Activated CD8-positive, alpha-beta T cell treated with anti-CD3 and anti-CD28 coated beads for 36 hours (primary cell): ENCODE measurements at regions not wholly inside any gene's neighbourhood (a gene's known extent, or its start where the extent isn't known, plus 50 kb on each side); places are given as distances from the start of the nearest gene placed in this dataset.

Source experiments
- ATAC-seq: fragments of 200-7000 bp; cut with Tn5 transposase; one replicate; pipeline ENCODE4 v1.10.0; 2021; ENCODE audit warnings: mild to moderate bottlenecking, moderate library complexity
- CTCF ChIA-PET: fragments of 350-600 bp; sonication (Branson Sonifier 250); formaldehyde crosslinking; loops from one replicate; lab custom pipeline; 2021; ENCODE audit warnings: antibody characterized with exemption; lab: Charles Lee
- POLR2A ChIA-PET: fragments of 350-600 bp; sonication (Branson Sonifier 250); formaldehyde crosslinking; loops from one replicate; lab custom pipeline; 2021; ENCODE audit warnings: antibody characterized with exemption; lab: Charles Lee
- DNase-seq: peaks from one replicate; pipeline ENCODE4 v3.0.0-alpha.2; 2020
- H3K27ac Mint-ChIP-seq: one replicate; pipeline ENCODE4 v1.8.0; 2021; ENCODE audit warnings: mild to moderate bottlenecking, mixed read lengths
- H3K27me3 Mint-ChIP-seq: one replicate; pipeline ENCODE4 v1.8.0; 2021; ENCODE audit warnings: mixed read lengths
- H3K36me3 Mint-ChIP-seq: one replicate; pipeline ENCODE4 v1.8.0; 2021; ENCODE audit warnings: low read depth, mixed read lengths
- H3K4me1 Mint-ChIP-seq: one replicate; pipeline ENCODE4 v1.8.0; 2021; ENCODE audit warnings: low read depth, mixed read lengths
- H3K4me3 Mint-ChIP-seq: one replicate; pipeline ENCODE4 v1.8.0; 2021; ENCODE audit warnings: mild to moderate bottlenecking, moderate library complexity, mixed read lengths
- H3K9me3 Mint-ChIP-seq: one replicate; pipeline ENCODE4 v1.8.0; 2021; ENCODE audit warnings: mixed read lengths
- intact Hi-C: fragments of 100-400 bp; cut with micrococcal nuclease; formaldehyde crosslinking; loops from one replicate; pipeline ENCODE4 v1.10.0; 2022
- TF ChIP-seq, protein P1 (sequence below): fragments of 200-600 bp; IDR thresholded peaks from one replicate; pipeline ENCODE4 v1.8.0; 2022; ENCODE audit warnings: antibody characterized with exemption, mild to moderate bottlenecking

DNA sequence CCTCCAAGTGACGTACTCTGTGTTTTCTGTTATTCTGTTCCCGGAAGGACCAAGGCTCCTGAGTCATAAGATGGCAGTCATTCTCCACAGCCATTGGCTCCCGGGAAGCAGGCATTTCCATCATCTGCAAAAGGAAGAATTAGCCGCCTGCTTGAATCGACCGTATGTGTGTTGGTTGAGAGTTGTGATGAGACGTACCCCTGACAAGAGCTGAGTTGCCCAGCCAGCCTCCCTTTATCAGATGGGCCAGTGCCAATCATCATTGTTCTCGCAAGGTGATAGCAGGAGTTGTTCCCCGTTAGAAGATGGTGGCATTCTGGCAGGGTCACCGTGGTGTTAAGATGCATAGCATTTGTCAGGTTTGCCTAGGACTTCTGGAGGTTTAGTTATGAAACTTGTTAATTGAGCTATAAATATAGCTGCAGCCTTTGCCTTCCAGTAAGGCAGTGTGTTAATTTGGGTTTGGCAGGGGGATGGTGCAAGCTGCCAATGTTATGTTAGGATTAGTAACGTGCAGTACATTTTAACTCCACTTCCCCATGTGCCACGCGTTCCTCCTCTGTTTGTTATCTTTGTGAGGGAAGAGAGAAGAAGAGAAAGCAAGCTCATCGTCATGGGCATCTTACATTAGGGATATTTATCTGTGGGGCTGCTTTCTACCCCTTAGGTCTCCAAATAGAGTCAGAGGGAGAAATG, 652.7 kb upstream of the FANCL start:
- no peak overlapping the region for H3K4me3 Mint-ChIP-seq
- peaks cover 1% of the 10 kb centered on the region for H3K27me3 Mint-ChIP-seq
- no peaks in the 10 kb centered on the region for H3K4me1 Mint-ChIP-seq

DNA sequence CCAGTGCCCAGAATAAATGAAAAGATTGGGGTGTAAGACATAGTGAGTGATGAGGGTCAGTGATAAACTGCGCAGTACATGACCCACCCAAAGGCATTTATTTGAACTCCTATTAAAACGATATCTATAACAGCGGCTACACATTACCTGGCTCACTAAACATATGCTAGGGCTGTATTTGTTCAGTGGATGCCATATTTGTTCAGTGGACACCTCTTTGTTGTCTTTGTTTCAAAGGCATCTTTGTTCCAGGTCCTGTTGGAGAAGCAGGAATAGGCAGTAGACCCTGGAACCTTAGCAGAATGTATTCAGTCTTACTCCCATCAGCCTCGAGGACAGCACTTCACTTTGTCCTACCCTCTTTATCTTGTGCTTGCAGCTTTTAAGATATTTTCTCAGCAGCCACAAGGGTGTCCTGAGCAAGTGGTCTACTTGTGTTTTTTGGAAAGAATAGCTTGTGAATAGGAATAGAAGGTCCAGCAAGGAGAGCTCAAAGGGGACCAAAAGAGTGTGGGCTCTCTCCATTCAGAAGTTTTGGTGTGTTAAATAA, 650.8 kb upstream of the FANCL start:
- ATAC-seq: no peak
- Mint-ChIP-seq H3K9me3 (no peaks in the 10 kb centered on the region), H3K27me3 (no peaks in the 10 kb centered on the region), H3K4me3 (no peak overlapping the region), H3K36me3 (no peaks in the 10 kb centered on the region), H3K4me1 (no peaks in the 10 kb centered on the region), H3K27ac (no peak overlapping the region)
- DNase-seq: no peak
- TF ChIP-seq, protein P1, sequence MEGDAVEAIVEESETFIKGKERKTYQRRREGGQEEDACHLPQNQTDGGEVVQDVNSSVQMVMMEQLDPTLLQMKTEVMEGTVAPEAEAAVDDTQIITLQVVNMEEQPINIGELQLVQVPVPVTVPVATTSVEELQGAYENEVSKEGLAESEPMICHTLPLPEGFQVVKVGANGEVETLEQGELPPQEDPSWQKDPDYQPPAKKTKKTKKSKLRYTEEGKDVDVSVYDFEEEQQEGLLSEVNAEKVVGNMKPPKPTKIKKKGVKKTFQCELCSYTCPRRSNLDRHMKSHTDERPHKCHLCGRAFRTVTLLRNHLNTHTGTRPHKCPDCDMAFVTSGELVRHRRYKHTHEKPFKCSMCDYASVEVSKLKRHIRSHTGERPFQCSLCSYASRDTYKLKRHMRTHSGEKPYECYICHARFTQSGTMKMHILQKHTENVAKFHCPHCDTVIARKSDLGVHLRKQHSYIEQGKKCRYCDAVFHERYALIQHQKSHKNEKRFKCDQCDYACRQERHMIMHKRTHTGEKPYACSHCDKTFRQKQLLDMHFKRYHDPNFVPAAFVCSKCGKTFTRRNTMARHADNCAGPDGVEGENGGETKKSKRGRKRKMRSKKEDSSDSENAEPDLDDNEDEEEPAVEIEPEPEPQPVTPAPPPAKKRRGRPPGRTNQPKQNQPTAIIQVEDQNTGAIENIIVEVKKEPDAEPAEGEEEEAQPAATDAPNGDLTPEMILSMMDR: no peak
- ChIA-PET POLR2A (no interaction called here), CTCF (no interaction called here)
- intact Hi-C loops: no loop called here

More for the DNA sequence above, 652.7 kb upstream of the FANCL start:
- DNase-seq (no peak), ATAC-seq (no peak)
- CTCF ChIA-PET: no interaction called here
- H3K9me3 Mint-ChIP-seq: no peaks in the 10 kb centered on the region
- POLR2A ChIA-PET: no interaction called here
- TF ChIP-seq, protein P1: no peak
- H3K36me3 Mint-ChIP-seq: no peaks in the 10 kb centered on the region
- no peak overlapping the region for H3K27ac Mint-ChIP-seq
- intact Hi-C loops: no loop called here

DNA sequence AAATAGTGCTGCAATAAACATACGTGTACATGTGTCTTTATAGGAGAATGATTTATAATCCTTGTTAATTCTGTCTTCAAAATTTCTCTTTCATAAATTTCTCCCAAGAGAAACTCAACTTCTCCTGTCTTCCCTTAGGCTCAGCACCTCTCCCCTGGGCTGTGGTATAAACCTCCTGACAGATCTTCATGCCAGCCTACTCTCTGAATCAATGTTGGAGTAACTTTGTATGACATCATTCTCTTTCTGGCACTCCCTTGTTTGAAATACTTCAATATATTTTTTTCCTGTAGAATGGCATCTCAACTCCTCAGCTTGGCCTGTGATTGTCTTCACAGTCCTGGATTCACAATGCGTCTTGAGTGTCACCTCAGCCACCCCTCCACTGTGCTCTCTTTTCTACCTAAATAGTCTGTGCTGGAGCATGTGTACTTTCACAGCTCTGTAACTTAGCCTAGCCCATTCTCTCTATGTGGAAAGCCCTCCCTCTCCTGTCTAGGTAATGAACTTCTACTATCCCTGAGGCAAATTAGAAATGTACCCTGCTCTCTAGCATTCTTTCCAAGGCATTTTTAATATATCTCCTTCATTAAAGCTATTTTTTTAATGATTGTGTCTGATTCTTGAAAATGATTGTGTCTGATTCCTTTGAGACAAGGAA, 649.9 kb upstream of the FANCL start:
- intact Hi-C loops: no loop called here
- Mint-ChIP-seq H3K27me3 (no peaks in the 10 kb centered on the region), H3K27ac (no peak overlapping the region), H3K4me1 (no peaks in the 10 kb centered on the region), H3K4me3 (no peak overlapping the region), H3K36me3 (no peaks in the 10 kb centered on the region), H3K9me3 (no peaks in the 10 kb centered on the region)
- DNase-seq (no peak), ATAC-seq (no peak)
- TF ChIP-seq, protein P1: no peak
- ChIA-PET POLR2A (no interaction called here), CTCF (no interaction called here)

DNA sequence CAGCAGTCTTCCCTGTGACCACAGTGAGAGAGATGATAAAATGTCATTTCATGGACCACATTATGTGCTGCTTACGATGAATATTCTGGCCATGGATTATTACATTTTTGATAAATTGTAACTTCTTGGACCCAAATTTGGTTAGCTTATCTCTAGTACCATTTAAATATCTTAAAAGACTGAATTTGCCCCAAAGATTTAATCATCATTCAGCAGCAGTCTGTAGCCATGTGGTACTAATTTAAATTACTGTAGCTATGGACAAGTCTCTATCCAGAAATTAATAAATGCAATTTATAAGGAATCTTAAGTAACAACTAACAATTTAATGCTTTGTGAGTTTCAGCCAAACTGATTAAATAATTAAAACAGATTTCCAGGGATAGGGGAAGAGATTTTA, 644.9 kb upstream of the FANCL start:
- H3K36me3 Mint-ChIP-seq: no peaks in the 10 kb centered on the region
- H3K27me3 Mint-ChIP-seq: no peaks in the 10 kb centered on the region
- H3K4me1 Mint-ChIP-seq: no peaks in the 10 kb centered on the region
- DNase-seq: no peak
- ATAC-seq: no peak
- ChIA-PET POLR2A (no interaction called here), CTCF (interaction anchor here (0.8 kb wide), 1 partner anchor 180 kb away, joined by 4 read pairs; no protein-coding TSS in a partner anchor)
- intact Hi-C loops: no loop called here
- no peaks in the 10 kb centered on the region for H3K9me3 Mint-ChIP-seq
- no peak overlapping the region for H3K27ac Mint-ChIP-seq
- no peak overlapping the region for H3K4me3 Mint-ChIP-seq
- TF ChIP-seq, protein P1: no peak

DNA sequence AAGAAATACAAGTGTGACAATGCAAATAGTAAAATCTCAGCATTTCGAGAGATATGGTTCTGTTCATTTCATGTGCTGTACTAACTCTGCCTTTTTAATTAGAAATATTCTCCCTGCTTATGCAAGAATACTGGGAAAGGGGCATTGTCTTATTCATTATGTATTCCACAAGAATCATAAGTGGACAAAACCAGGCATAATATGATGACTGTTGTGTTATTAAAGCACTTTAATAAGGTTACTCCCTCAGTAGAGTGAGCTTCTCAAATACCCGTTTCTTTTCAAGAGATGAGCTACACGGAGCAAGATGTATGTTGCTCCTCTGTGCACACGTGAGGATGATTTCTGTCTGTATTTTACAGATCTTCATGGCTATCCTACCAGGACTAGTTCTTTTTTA, 638.7 kb upstream of the FANCL start:
- intact Hi-C loops: no loop called here
- ChIA-PET CTCF (no interaction called here), POLR2A (no interaction called here)

More for the DNA sequence above, 638.7 kb upstream of the FANCL start:
- Mint-ChIP-seq H3K36me3 (no peaks in the 10 kb centered on the region), H3K4me3 (no peak overlapping the region), H3K27ac (no peak overlapping the region), H3K4me1 (no peaks in the 10 kb centered on the region), H3K27me3 (no peaks in the 10 kb centered on the region), H3K9me3 (no peaks in the 10 kb centered on the region)
- no peak for DNase-seq
- TF ChIP-seq, protein P1: no peak
- ATAC-seq: no peak
